Left ventricle myocardium inferior (tissue), 1 donor: ENCODE measurements at regions not wholly inside any gene's neighbourhood (a gene's known extent, or its start where the extent isn't known, plus 50 kb on each side); places are given as distances from the start of the nearest gene placed in this dataset.
"Not testable (repeated sequence)": the region's sequence is repeated elsewhere in the genome, so short reads cannot be mapped to it uniquely, and the experiment has no call there.

Experiments
- DNase-seq: peaks from one replicate; pipeline ENCODE4 v3.0.0-alpha.2; 2020
- H3K27ac ChIP-seq: fragments of 200-600 bp; replicated peaks from 2 replicates; pipeline ENCODE4 v1.8.0; 2021
- H3K27me3 ChIP-seq: fragments of 200-600 bp; 2 replicates; pipeline ENCODE4 v1.8.0; 2021; ENCODE audit warnings: low read depth
- H3K36me3 ChIP-seq: fragments of 200-600 bp; 2 replicates; pipeline ENCODE4 v1.8.0; 2021
- H3K4me1 ChIP-seq: fragments of 200-600 bp; 2 replicates; pipeline ENCODE4 v1.8.0; 2021
- H3K4me3 ChIP-seq: fragments of 200-600 bp; 2 replicates; pipeline ENCODE4 v1.8.0; 2021; ENCODE audit warnings: mild to moderate bottlenecking, moderate library complexity
- H3K9me3 ChIP-seq: fragments of 200-600 bp; replicated peaks from 2 replicates; pipeline ENCODE4 v1.8.0; 2021
- CTCF ChIP-seq: fragments of 200-600 bp; IDR thresholded peaks from 2 replicates; pipeline ENCODE4 v1.8.0; 2021; ENCODE audit warnings: antibody characterized with exemption, mild to moderate bottlenecking, borderline replicate concordance
- intact Hi-C: fragments of 100-400 bp; cut with micrococcal nuclease; formaldehyde crosslinking; loops from one replicate; pipeline ENCODE4 v1.11.0; 2022
- donor health status: DM: no; HTN: yes; CAD: no; lungs with severe emphysema.

- H3K4me3 ChIP-seq, result no peak overlapping the region
- H3K27ac ChIP-seq, result no peak overlapping the region
- no peaks in the 10 kb centered on the region for H3K4me1 ChIP-seq
- H3K9me3 ChIP-seq, result peaks cover 12% of the 10 kb centered on the region
- intact Hi-C loops, result no loop called here
- no peaks in the 10 kb centered on the region for H3K36me3 ChIP-seq
- no peaks in the 10 kb centered on the region for H3K27me3 ChIP-seq
- DNase-seq, result no peak
- no peak for TF ChIP-seq CTCF
These were observed 75.7 kb upstream of the CCDC90B start for GRCh38 chr11:83361831-83362230.

GRCh38 chr11:83355391-83355790, 69.2 kb upstream of the CCDC90B start:
- no peaks in the 10 kb centered on the region for H3K4me1 ChIP-seq
- no peaks in the 10 kb centered on the region for H3K27me3 ChIP-seq
- intact Hi-C loops, result no loop called here
- no peaks in the 10 kb centered on the region for H3K36me3 ChIP-seq
- DNase-seq, result no peak
- peaks cover 10% of the 10 kb centered on the region for H3K9me3 ChIP-seq
- TF ChIP-seq CTCF, result no peak
- H3K27ac ChIP-seq, result no peak overlapping the region
- no peak overlapping the region for H3K4me3 ChIP-seq

GRCh38 chr11:83350187-83350586, 64.0 kb upstream of the CCDC90B start:
- no peak overlapping the region for H3K4me3 ChIP-seq
- H3K27me3 ChIP-seq, result no peaks in the 10 kb centered on the region
- no peak for TF ChIP-seq CTCF
- no peaks in the 10 kb centered on the region for H3K36me3 ChIP-seq
- intact Hi-C loops, result no loop called here
- no peaks in the 10 kb centered on the region for H3K4me1 ChIP-seq
- H3K27ac ChIP-seq, result no peak overlapping the region
- no peak for DNase-seq
- H3K9me3 ChIP-seq, result no peaks in the 10 kb centered on the region

GRCh38 chr11:83349296-83349695, 63.1 kb upstream of the CCDC90B start:
- Histone ChIP-seq H3K9me3 (no peaks in the 10 kb centered on the region), H3K36me3 (no peaks in the 10 kb centered on the region), H3K27ac (no peak overlapping the region), H3K27me3 (no peaks in the 10 kb centered on the region), H3K4me3 (no peak overlapping the region), H3K4me1 (no peaks in the 10 kb centered on the region)
- TF ChIP-seq CTCF, result no peak
- DNase-seq, result no peak
- intact Hi-C loops, result no loop called here

- intact Hi-C loops, H3K36me3 ChIP-seq, H3K4me1 ChIP-seq, DNase-seq, H3K27me3 ChIP-seq, H3K27ac ChIP-seq, H3K9me3 ChIP-seq, H3K4me3 ChIP-seq: not testable (repeated sequence)
These were observed 60.5 kb upstream of the CCDC90B start for GRCh38 chr11:83346706-83347105.

GRCh38 chr11:83344521-83344920, 58.4 kb upstream of the CCDC90B start:
- H3K36me3 ChIP-seq, H3K4me1 ChIP-seq, H3K9me3 ChIP-seq, intact Hi-C loops, H3K27ac ChIP-seq, DNase-seq, H3K4me3 ChIP-seq, H3K27me3 ChIP-seq: not testable (repeated sequence)

GRCh38 chr11:83336993-83337392, 50.8 kb upstream of the CCDC90B start:
- Histone ChIP-seq H3K36me3 (no peaks in the 10 kb centered on the region), H3K4me3 (no peak overlapping the region), H3K9me3 (no peaks in the 10 kb centered on the region), H3K27ac (no peak overlapping the region), H3K27me3 (no peaks in the 10 kb centered on the region), H3K4me1 (no peaks in the 10 kb centered on the region)
- no peak for TF ChIP-seq CTCF
- intact Hi-C loops, result no loop called here
- no peak for DNase-seq
